Astrocyte (in vitro differentiated cells and primary cell): ENCODE measurements at regions not wholly inside any gene's neighbourhood (a gene's known extent, or its start where the extent isn't known, plus 50 kb on each side); places are given as distances from the start of the nearest gene placed in this dataset.

Source experiments
- DNase-seq: peaks from one replicate; pipeline ENCODE4 v3.0.0-alpha.2; 2010; ENCODE audit warnings: low read depth
- FAIRE-seq: peaks from 2 replicates; lab custom pipeline; 2011; peaks lifted over from hg19 to GRCh38; lab: Jason Lieb, UNC
- H2AFZ ChIP-seq: 2 replicates; pipeline ENCODE4 v1.6.0; 2012; ENCODE audit warnings: low read depth, low read length, inconsistent platforms
- H3K27ac ChIP-seq: 2 replicates; pipeline ENCODE4 v1.5.1; 2011; ENCODE audit warnings: low read depth, low read length, inconsistent platforms
- H3K27me3 ChIP-seq: 2 replicates; pipeline ENCODE4 v1.6.0; 2011; ENCODE audit warnings: low read length, inconsistent platforms; ENCODE audit not compliant: insufficient read depth
- H3K36me3 ChIP-seq: 2 replicates; pipeline ENCODE4 v1.5.1; 2011; ENCODE audit warnings: low read length, inconsistent platforms; ENCODE audit not compliant: insufficient read depth
- H3K4me1 ChIP-seq: 2 replicates; pipeline ENCODE4 v1.5.1; 2011; ENCODE audit warnings: low read length, inconsistent platforms; ENCODE audit not compliant: insufficient read depth
- H3K4me2 ChIP-seq: 2 replicates; pipeline ENCODE4 v1.6.0; 2012; ENCODE audit warnings: low read length, inconsistent platforms
- H3K4me3 ChIP-seq: 2 replicates; pipeline ENCODE4 v1.5.1; 2011; ENCODE audit warnings: low read depth, mild to moderate bottlenecking, low read length, inconsistent platforms; ENCODE audit not compliant: insufficient read depth
- H3K79me2 ChIP-seq: 2 replicates; pipeline ENCODE4 v1.6.0; 2012; ENCODE audit warnings: mild to moderate bottlenecking, low read length, inconsistent platforms; ENCODE audit not compliant: insufficient read depth
- H3K9ac ChIP-seq: 2 replicates; pipeline ENCODE4 v1.6.0; 2012; ENCODE audit warnings: mild to moderate bottlenecking, low read length, inconsistent platforms
- H3K9me3 ChIP-seq: 2 replicates; pipeline ENCODE4 v1.5.1; 2012; ENCODE audit warnings: low read depth, mild to moderate bottlenecking, low read length, inconsistent platforms; ENCODE audit not compliant: insufficient read depth
- H4K20me1 ChIP-seq: 2 replicates; pipeline ENCODE4 v1.6.0; 2012; ENCODE audit warnings: low read length, inconsistent platforms; ENCODE audit not compliant: insufficient read depth
- H3K27ac Mint-ChIP-seq: one replicate; pipeline ENCODE4 v1.8.0; 2021; ENCODE audit warnings: mild to moderate bottlenecking, mixed read lengths; ENCODE audit not compliant: unreplicated experiment
- H3K27me3 Mint-ChIP-seq: one replicate; pipeline ENCODE4 v1.8.0; 2021; ENCODE audit warnings: low read depth, mixed read lengths; ENCODE audit not compliant: unreplicated experiment
- H3K36me3 Mint-ChIP-seq: one replicate; pipeline ENCODE4 v1.8.0; 2021; ENCODE audit warnings: low read depth, mixed read lengths; ENCODE audit not compliant: unreplicated experiment
- H3K4me1 Mint-ChIP-seq: one replicate; pipeline ENCODE4 v1.8.0; 2021; ENCODE audit warnings: low read depth, mixed read lengths; ENCODE audit not compliant: unreplicated experiment
- H3K4me3 Mint-ChIP-seq: one replicate; pipeline ENCODE4 v1.8.0; 2021; ENCODE audit warnings: mild to moderate bottlenecking, moderate library complexity, mixed read lengths; ENCODE audit not compliant: unreplicated experiment
- H3K9me3 Mint-ChIP-seq: one replicate; pipeline ENCODE4 v1.8.0; 2021; ENCODE audit warnings: mild to moderate bottlenecking, mixed read lengths; ENCODE audit not compliant: unreplicated experiment
- CTCF ChIP-seq: IDR thresholded peaks from 2 replicates; pipeline ENCODE4 v1.5.1; 2011; ENCODE audit warnings: low read depth, mild to moderate bottlenecking, inconsistent platforms, low read length, moderate library complexity; ENCODE audit not compliant: insufficient read depth
- EZH2 ChIP-seq: IDR thresholded peaks from 2 replicates; pipeline ENCODE4 v1.6.1; 2012; ENCODE audit warnings: mild to moderate bottlenecking, low read length, inconsistent platforms; ENCODE audit not compliant: insufficient read depth

- Mint-ChIP-seq H3K27me3 (peaks cover 13% of the 10 kb centered on the region), H3K4me3 (no peak overlapping the region), H3K9me3 (no peaks in the 10 kb centered on the region)
Observed at GRCh38 chr1:13878021-13878420, 178.0 kb downstream of the PRDM2 start.

GRCh38 chr1:13878451-13878850, 178.5 kb downstream of the PRDM2 start:
- no peaks in the 10 kb centered on the region for H3K4me1 Mint-ChIP-seq
- no peaks in the 10 kb centered on the region for H3K9me3 Mint-ChIP-seq
- no peak overlapping the region for H3K4me3 Mint-ChIP-seq
- H2AFZ ChIP-seq, result no peak overlapping the region
- DNase-seq (no peak), FAIRE-seq (no peak)
- H3K36me3 ChIP-seq, result no peaks in the 10 kb centered on the region
- no peaks in the 10 kb centered on the region for H3K4me1 ChIP-seq
- no peak overlapping the region for H3K4me3 ChIP-seq
- peaks cover 13% of the 10 kb centered on the region for H3K27me3 Mint-ChIP-seq
- no peak overlapping the region for H3K4me2 ChIP-seq
- no peaks in the 10 kb centered on the region for H3K36me3 Mint-ChIP-seq
- H3K27ac ChIP-seq, result no peak overlapping the region
- H3K9me3 ChIP-seq, result no peaks in the 10 kb centered on the region
- H3K9ac ChIP-seq, result no peak overlapping the region
- no peak overlapping the region for H3K27ac Mint-ChIP-seq
- no peaks in the 10 kb centered on the region for H4K20me1 ChIP-seq
- no peaks in the 10 kb centered on the region for H3K27me3 ChIP-seq
- TF ChIP-seq CTCF, result no peak
- TF ChIP-seq EZH2, result no peak
- H3K79me2 ChIP-seq, result no peaks in the 10 kb centered on the region

More at GRCh38 chr1:13878021-13878420, 178.0 kb downstream of the PRDM2 start:
- Histone ChIP-seq H4K20me1 (no peaks in the 10 kb centered on the region), H3K27me3 (no peaks in the 10 kb centered on the region), H2AFZ (no peak overlapping the region), H3K79me2 (no peaks in the 10 kb centered on the region), H3K36me3 (no peaks in the 10 kb centered on the region), H3K4me1 (no peaks in the 10 kb centered on the region), H3K4me3 (no peak overlapping the region), H3K9ac (no peak overlapping the region), H3K27ac (no peak overlapping the region), H3K9me3 (no peaks in the 10 kb centered on the region), H3K4me2 (no peak overlapping the region)
- no peak for FAIRE-seq
- TF ChIP-seq EZH2, result no peak
- no peak for TF ChIP-seq CTCF
- no peaks in the 10 kb centered on the region for H3K4me1 Mint-ChIP-seq
- no peak for DNase-seq
- H3K36me3 Mint-ChIP-seq, result no peaks in the 10 kb centered on the region
- no peak overlapping the region for H3K27ac Mint-ChIP-seq

GRCh38 chr1:13881385-13882088, 181.5 kb downstream of the PRDM2 start:
- TF ChIP-seq CTCF (no peak), EZH2 (no peak)
- Mint-ChIP-seq H3K27ac (no peak overlapping the region), H3K9me3 (no peaks in the 10 kb centered on the region), H3K27me3 (peaks cover 23% of the 10 kb centered on the region), H3K4me1 (no peaks in the 10 kb centered on the region), H3K36me3 (no peaks in the 10 kb centered on the region), H3K4me3 (no peak overlapping the region)
- H3K4me3 ChIP-seq, result no peak overlapping the region
- H3K27me3 ChIP-seq, result no peaks in the 10 kb centered on the region
- H3K9me3 ChIP-seq, result no peaks in the 10 kb centered on the region
- no peaks in the 10 kb centered on the region for H3K79me2 ChIP-seq
- no peak for DNase-seq
- no peak overlapping the region for H3K27ac ChIP-seq
- H3K4me2 ChIP-seq, result no peak overlapping the region
- no peaks in the 10 kb centered on the region for H4K20me1 ChIP-seq
- H2AFZ ChIP-seq, result no peak overlapping the region
- H3K4me1 ChIP-seq, result no peaks in the 10 kb centered on the region
- no peak overlapping the region for H3K9ac ChIP-seq
- H3K36me3 ChIP-seq, result no peaks in the 10 kb centered on the region
- FAIRE-seq, result no peak
